Transverse colon (tissue), 4 donors: ENCODE measurements at regions not wholly inside any gene's neighbourhood (a gene's known extent, or its start where the extent isn't known, plus 50 kb on each side); places are given as distances from the start of the nearest gene placed in this dataset.

Experiments
- DNase-seq: peaks from one replicate; pipeline ENCODE4 v3.0.0-alpha.2; 2019
- H3K27ac ChIP-seq, 4 donors: fragments of 200-600 bp; sonication (generic); 2 replicates each; pipeline ENCODE4 v1.5.1; 2016 to 2018; ENCODE audit warnings: inconsistent platforms in 4 of 4
- H3K27me3 ChIP-seq: fragments of 200-600 bp; sonication (generic); 2 replicates; pipeline ENCODE4 v1.5.1; 2017; ENCODE audit warnings: inconsistent platforms
- H3K36me3 ChIP-seq, 4 donors: fragments of 200-600 bp; sonication (generic); 2 replicates each; pipeline ENCODE4 v1.5.1; 2017 to 2019; ENCODE audit warnings: inconsistent platforms in 4 of 4
- H3K4me1 ChIP-seq, 4 donors: fragments of 200-600 bp; sonication (generic); 2 replicates each; pipeline ENCODE4 v1.5.1; 2017 to 2020; ENCODE audit warnings: inconsistent platforms in 4 of 4
- H3K4me3 ChIP-seq, 4 donors: fragments of 200-600 bp; sonication (generic); 1 replicate in 1 of 4; 2 replicates in 3 of 4; pipeline versions ENCODE4 v1.5.1 to v1.6.1; 2017 to 2019; ENCODE audit warnings: inconsistent platforms in 4 of 4
- H3K9me3 ChIP-seq, 2 donors: fragments of 200-600 bp; sonication (generic); 2 replicates each; pipeline ENCODE4 v1.5.1; 2017 to 2019; ENCODE audit warnings: inconsistent platforms in 2 of 2
- CTCF ChIP-seq, 5 experiments: fragments of 200-600 bp in 3 of 5; fragments of 450-650 bp in 2 of 5; sonication (generic) in 3 of 5; IDR thresholded peaks; 1 replicate in 2 of 5; 2 replicates in 3 of 5; pipeline ENCODE4 v1.5.1; 2016 to 2017; ENCODE audit warnings: antibody characterized with exemption in 5 of 5, inconsistent platforms in 3 of 5, mild to moderate bottlenecking in 2 of 5, moderate library complexity in 1 of 5
- EP300 ChIP-seq: sonication (generic); formaldehyde crosslinking; IDR thresholded peaks from one replicate; pipeline ENCODE4 v1.6.1; 2017; ENCODE audit warnings: antibody characterized with exemption, low read depth
- POLR2A ChIP-seq: fragments of 450-650 bp; IDR thresholded peaks from one replicate; pipeline ENCODE4 v1.6.1; 2016; ENCODE audit warnings: antibody characterized with exemption, mild to moderate bottlenecking, moderate library complexity
- POLR2AphosphoS5 ChIP-seq, 3 donors: sonication (generic); formaldehyde crosslinking; IDR thresholded peaks; one replicate each; pipeline ENCODE4 v1.6.1; 2016; ENCODE audit warnings: antibody characterized with exemption in 3 of 3
- WGBS, 2 donors: methylation state at CpG; one replicate each; pipeline ENCODE4 v1.1.5; 2018; ENCODE audit warnings: low coverage in 1 of 2; 5-methylcytosine and 5-hydroxymethylcytosine counted together
- in situ Hi-C, 4 donors: fragments of 200-750 bp; cut with MboI; loops; one replicate each; pipeline versions ENCODE4 v1.15.0 to v1.15.1; 2017; ENCODE audit warnings: low sequenced_read_pairs in 3 of 4, low pct_ligation_motif_present in 1 of 4, low pct_unique_long_range_greater_than_20kb in 1 of 4
- intact Hi-C: fragments of 100-400 bp; cut with DNase I; formaldehyde crosslinking; loops from one replicate; pipeline ENCODE4 v1.15.1; 2023; ENCODE audit warnings: low total_unique reads

GRCh38 chr2:129481306-129482219, 497.9 kb upstream of the RAB6C start:
- TF ChIP-seq CTCF (IDR thresholded peaks at IDR 0.05) (no peak), POLR2A (no peak), POLR2AphosphoS5 (IDR thresholded peaks at IDR 0.05) (no peak), EP300 (no peak)
- Histone ChIP-seq H3K27me3 (no peaks in the 10 kb centered on the region), H3K4me3 (no peak overlapping the region), H3K27ac (no peak overlapping the region), H3K36me3 (no peaks in the 10 kb centered on the region), H3K4me1 (no peaks in the 10 kb centered on the region), H3K9me3 (no peaks in the 10 kb centered on the region)
- WGBS, 2 donors: 57 to 66% methylated on average over 3 to 7 of the region's 7 CpGs
- intact Hi-C loops: no loop called here
- no peak for DNase-seq
- in situ Hi-C loops: no loop called here

- H3K4me1 ChIP-seq: no peaks in the 10 kb centered on the region
- no peak for DNase-seq
- H3K36me3 ChIP-seq: no peaks in the 10 kb centered on the region
- intact Hi-C loops (no loop called here), in situ Hi-C loops (no loop called here)
- TF ChIP-seq POLR2AphosphoS5 (IDR thresholded peaks at IDR 0.05) (no peak), POLR2A (no peak), EP300 (no peak)
- no peak overlapping the region for H3K27ac ChIP-seq
- WGBS, 2 donors: 67 to 82% methylated on average over 1 to 6 of the region's 6 CpGs
- H3K4me3 ChIP-seq: no peak overlapping the region
- H3K9me3 ChIP-seq: no peaks in the 10 kb centered on the region
- no peaks in the 10 kb centered on the region for H3K27me3 ChIP-seq
These were observed 496.8 kb upstream of the RAB6C start for GRCh38 chr2:129482626-129483025.

GRCh38 chr2:129483366-129483765, 496.1 kb upstream of the RAB6C start:
- H3K4me3 ChIP-seq: no peak overlapping the region
- H3K27ac ChIP-seq: no peak overlapping the region
- 69 to 75% methylated on average over 3 to 4 of the region's 4 CpGs for WGBS, 2 donors
- intact Hi-C loops: no loop called here
- no peaks in the 10 kb centered on the region for H3K27me3 ChIP-seq
- no peak for DNase-seq
- in situ Hi-C loops: no loop called here
- H3K9me3 ChIP-seq: no peaks in the 10 kb centered on the region
- H3K4me1 ChIP-seq: no peaks in the 10 kb centered on the region
- no peaks in the 10 kb centered on the region for H3K36me3 ChIP-seq
- no peak for TF ChIP-seq CTCF (IDR thresholded peaks at IDR 0.05)

GRCh38 chr2:129484999-129485897, 494.2 kb upstream of the RAB6C start:
- DNase-seq: no peak
- Histone ChIP-seq H3K4me3 (no peak overlapping the region), H3K36me3 (no peaks in the 10 kb centered on the region), H3K27ac (no peak overlapping the region), H3K27me3 (no peaks in the 10 kb centered on the region), H3K4me1 (no peaks in the 10 kb centered on the region), H3K9me3 (no peaks in the 10 kb centered on the region)
- intact Hi-C loops (no loop called here), in situ Hi-C loops (no loop called here)
- 50 to 69% methylated on average over 2 to 10 of the region's 10 CpGs for WGBS, 2 donors
- TF ChIP-seq CTCF (IDR thresholded peaks at IDR 0.05) (no peak), EP300 (no peak), POLR2AphosphoS5 (IDR thresholded peaks at IDR 0.05) (no peak), POLR2A (no peak)
